ENCODE measurements at regions not wholly inside any gene's neighbourhood (a gene's known extent, or its start where the extent isn't known, plus 50 kb on each side); places are given as distances from the start of the nearest gene placed in this dataset.

- DNase-seq (ENCODE audit: low read depth in 4 of 4, low spot score in 2 of 4), result no peak
These were observed 533.9 kb downstream of the TFAP2B start for GRCh38 chr6:51352506-51353029.

DNA sequence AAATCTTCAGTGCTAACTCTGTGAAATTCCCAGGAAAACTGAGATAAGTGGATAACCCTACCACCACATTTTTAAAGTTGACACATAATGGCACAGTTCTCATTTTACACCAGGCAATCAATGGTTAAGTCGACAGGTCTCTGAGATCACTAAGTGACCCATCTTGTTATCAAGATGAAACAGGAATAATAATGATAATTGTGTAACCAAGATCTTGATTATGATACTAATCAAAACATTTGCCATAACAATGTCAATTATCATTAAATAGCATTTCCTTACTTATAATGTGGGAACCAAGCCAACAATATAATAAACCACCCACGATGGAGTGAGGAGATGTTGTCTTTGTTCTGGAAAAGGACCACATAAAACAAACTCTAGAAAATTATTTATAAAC lies 541.6 kb downstream of the TFAP2B start:
- no peak for DNase-seq (ENCODE audit: low read depth in 4 of 4, low spot score in 2 of 4)

- no peak for DNase-seq (ENCODE audit: low read depth in 4 of 4, low spot score in 2 of 4)
These were observed 546.9 kb downstream of the TFAP2B start for GRCh38 chr6:51365566-51365965.

GRCh38 chr6:51369485-51369884 lies 550.8 kb downstream of the TFAP2B start:
- DNase-seq (ENCODE audit: low read depth in 4 of 4, low spot score in 2 of 4), result no peak

DNA sequence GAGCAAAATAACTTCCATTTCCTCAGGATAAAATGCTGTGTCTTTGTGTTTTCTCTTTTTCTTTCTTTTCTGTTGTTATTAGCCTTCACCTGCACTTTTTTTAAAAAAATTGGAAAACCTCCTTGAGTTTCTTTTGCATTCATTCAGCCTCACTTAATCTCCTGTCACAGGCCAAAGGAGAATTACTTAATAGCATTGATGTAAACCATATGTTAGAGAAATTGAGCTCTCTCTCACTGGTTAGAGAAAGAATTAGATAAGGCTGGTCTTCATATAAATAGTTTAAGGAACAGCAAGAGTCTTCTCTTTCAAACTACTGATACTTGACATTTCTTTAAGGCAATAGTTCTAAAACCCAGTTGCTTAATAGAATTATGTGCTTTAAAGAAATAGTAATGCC lies 564.2 kb downstream of the TFAP2B start:
- DNase-seq (ENCODE audit: low read depth in 4 of 4, low spot score in 2 of 4), result no peak

DNA sequence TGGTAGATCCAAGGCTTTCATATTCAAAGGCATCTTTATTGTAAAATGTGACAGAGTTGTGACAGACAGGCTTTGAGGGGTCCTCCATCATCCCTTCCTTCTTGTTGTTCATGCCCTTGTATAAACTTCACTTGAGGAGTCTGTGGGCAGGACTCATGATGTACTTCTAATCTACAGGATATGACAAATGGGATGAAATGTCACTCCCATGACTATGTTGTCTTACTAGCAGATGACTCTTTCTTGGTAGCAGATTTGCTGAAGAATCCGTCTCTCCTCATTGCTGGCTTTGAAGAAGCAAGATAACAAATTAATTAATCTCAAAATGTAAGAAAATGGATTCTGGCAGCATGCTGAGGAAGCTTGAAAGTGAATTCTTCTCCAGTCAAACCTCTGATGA lies 566.1 kb downstream of the TFAP2B start:
- DNase-seq (ENCODE audit: low read depth in 4 of 4, low spot score in 2 of 4), result no peak

GRCh38 chr6:51386347-51386836 lies 567.7 kb downstream of the TFAP2B start:
- DNase-seq (ENCODE audit: low read depth in 4 of 4, low spot score in 2 of 4), result no peak

- no peak for DNase-seq (ENCODE audit: low read depth in 4 of 4, low spot score in 2 of 4)
These were observed 569.2 kb downstream of the TFAP2B start for GRCh38 chr6:51387907-51388306.

GRCh38 chr6:51394061-51394460 lies 575.4 kb downstream of the TFAP2B start:
- no peak for DNase-seq (ENCODE audit: low read depth in 4 of 4, low spot score in 2 of 4)

- DNase-seq (ENCODE audit: low read depth in 4 of 4, low spot score in 2 of 4), result no peak
These were observed 577.9 kb downstream of the TFAP2B start for GRCh38 chr6:51396583-51396982.

DNA sequence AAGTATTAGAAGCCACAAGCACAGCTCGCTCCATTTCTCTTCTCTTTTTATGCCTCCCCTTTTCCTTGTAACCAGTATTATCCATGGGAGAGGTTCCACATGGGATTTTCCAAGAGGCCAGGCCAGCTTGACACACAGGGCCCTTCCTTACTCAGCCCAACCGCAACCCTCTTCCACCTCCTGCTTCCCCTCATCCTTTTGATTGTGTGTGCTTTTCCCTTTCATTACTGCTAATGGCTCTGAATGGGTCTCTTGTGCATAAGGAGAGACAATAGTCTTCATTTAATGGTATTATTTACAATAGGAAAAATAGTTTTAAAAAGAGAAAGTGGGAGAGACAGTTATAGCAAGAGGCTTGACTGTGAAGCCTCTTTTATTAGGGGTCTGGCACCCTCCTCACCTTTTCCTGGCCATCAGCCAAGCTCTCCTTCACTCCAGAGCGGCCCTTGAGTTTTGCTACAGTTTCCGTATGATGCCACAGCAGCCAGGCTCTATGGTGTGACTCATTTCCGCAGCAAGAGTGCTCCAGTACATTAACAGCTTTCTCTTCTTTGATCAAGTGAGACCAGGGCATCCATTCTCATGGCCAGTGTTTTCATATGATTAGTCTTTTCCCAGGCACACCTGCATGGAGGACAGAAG lies 579.5 kb downstream of the TFAP2B start:
- no peak for DNase-seq (ENCODE audit: low read depth in 4 of 4, low spot score in 2 of 4)

- no peak for DNase-seq (ENCODE audit: low read depth in 4 of 4, low spot score in 2 of 4)
These were observed 580.1 kb downstream of the TFAP2B start for GRCh38 chr6:51398793-51399192.

DNA sequence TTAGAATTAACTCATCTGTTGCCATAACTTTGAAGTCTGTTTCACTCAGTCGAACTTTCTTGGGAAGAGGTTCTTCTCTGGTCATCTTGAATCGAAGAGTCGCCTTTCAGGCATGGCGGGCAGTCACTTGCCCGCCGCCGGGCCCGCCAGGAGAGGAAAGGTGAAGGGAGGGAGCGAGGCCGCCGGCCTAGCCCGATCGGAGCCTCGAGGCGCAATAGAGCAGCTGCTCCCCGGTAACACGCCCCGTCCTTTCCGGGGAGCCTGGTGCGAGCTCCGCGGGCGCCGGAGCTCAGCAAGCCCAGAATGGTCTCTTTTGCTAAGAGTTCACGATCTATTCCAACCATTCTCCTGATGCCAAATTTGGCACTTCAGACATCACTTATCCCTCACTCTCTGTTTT lies 591.8 kb downstream of the TFAP2B start:
- DNase-seq (ENCODE audit: low read depth in 4 of 4, low spot score in 2 of 4), result no peak

GRCh38 chr6:51411496-51412125 lies 592.9 kb downstream of the TFAP2B start:
- DNase-seq (ENCODE audit: low read depth in 4 of 4, low spot score in 2 of 4), result no peak

GRCh38 chr6:51414361-51414760 lies 595.7 kb downstream of the TFAP2B start:
- no peak for DNase-seq (ENCODE audit: low read depth in 4 of 4, low spot score in 2 of 4)

- no peak for DNase-seq (ENCODE audit: low read depth in 4 of 4, low spot score in 2 of 4)
These were observed 596.8 kb downstream of the TFAP2B start for GRCh38 chr6:51415501-51415900.

DNA sequence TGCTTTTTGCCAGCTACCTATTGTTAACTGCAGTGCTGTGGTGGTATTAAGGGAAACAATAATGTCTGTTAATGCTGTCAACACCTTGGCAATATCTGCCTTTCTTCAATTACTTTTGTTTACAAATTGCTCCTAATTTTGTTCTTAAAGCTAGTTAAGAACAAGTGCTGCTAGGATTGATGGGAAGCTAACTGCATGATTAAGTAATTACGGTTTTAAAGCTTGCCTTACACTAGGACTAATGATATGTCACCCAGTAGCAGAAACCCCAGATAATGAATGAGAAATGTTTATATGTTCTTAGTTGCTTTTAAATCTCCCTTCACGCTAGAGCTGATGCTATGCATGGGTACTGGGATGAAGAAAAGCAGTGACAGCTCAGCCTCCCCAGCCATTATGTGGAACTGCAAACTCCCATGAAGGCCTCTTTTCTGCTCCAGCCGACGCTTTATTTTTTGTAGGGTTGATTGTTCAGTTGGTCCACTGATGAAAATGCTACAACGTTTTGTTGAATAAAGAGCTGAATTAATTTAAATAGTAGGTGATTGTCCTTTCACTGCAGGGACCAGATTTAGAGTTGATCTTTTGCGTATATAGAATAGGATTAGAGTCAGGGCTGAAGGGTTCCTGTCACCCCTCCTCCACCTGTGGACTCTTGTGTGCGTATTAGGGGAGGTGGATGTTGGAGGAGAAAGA lies 610.5 kb downstream of the TFAP2B start:
- DNase-seq (ENCODE audit: low read depth in 4 of 4, low spot score in 2 of 4), result no peak

DNA sequence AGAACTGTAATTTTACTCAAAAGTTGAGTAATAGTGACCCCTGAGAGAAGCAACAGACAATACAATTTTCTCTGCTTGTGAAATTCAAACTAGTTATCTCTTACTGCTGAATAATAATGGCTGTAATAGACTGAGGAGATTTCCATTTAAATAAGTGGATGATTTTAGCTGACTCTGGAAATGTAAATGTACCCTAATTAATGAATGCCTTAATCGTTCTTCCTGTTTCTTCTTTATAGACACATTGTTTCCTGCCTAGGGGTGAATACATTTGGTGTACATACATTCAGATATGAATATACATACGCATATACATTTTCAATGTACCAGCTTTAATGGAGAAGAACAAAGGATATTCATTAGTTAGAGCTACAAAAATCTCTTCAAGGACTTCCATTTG lies 611.9 kb downstream of the TFAP2B start:
- DNase-seq (ENCODE audit: low read depth in 4 of 4, low spot score in 2 of 4), result no peak

DNA sequence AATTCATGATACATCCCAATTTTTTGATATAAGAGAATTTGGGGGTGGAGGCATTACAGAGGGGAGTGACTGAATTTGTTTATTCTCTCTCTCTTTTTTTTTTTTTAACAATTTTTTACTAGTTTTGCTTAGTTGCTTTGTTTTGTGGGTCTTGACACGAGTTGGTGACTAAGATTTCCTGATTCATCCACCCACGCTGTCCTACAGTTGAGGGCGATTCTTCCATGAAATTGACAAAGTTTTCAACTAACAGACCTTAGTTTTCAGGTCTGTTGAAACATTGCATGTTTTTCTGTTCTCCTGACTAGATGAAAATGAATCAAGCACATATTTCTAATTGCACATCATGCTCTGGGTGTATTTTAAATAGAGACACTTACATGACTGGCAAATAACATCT lies 613.8 kb downstream of the TFAP2B start:
- no peak for DNase-seq (ENCODE audit: low read depth in 4 of 4, low spot score in 2 of 4)

DNA sequence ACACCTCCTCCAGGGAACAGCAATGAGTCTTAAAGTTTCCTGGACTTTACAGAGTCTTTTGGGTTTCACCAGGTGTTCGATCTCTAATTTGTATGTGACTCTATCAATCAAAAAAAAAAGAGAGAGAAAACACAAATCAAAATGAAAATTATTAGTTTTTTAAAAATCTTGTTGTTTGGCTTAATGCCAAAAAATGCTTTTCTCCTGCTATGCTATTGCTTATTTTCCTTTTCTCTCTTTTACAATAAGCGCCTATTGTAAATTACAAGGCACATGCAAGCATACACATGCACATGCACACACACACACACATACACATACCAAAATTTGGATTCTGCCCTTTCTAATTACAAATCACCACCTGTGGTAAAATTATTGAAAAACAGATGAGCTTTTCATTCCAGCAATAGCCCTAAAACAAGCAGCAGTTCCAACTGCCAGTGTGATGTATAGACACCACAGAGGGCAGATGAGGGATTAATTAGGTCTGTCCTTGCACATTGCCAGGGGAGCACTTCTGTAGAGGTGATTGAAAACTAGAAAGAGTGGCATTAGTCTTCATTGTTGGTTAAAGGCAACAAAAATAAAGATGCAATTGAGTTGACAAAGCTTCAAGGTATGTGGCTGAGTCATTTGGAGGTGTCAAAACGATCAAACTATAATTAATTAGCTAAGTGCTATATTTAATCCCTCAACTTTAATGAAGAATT lies 631.7 kb downstream of the TFAP2B start:
- no peak for DNase-seq (ENCODE audit: low read depth in 4 of 4, low spot score in 2 of 4)

DNA sequence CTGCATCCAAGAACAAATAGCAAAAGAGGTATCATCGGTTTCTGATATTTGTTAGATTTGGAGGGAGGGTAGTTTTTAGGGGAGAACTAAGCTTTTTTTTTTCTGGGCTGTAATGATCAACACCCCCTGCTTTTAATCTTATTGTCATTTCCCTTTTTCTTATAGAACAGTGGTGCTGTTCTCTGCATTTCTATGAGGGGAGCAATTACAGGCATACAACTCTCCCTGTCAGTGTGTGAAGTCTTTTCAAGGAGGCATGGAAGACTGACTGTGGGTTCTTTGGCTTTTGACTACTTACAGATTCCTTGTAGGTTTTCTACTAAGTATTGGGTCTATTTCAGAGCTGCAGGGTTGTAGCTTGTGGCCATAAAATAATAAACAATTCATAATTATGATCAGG lies 632.3 kb downstream of the TFAP2B start:
- no peak for DNase-seq (ENCODE audit: low read depth in 4 of 4, low spot score in 2 of 4)

All from left renal cortex interstitium (tissue), 4 donors.